ENCODE measurements at regions not wholly inside any gene's neighbourhood (a gene's known extent, or its start where the extent isn't known, plus 50 kb on each side); places are given as distances from the start of the nearest gene placed in this dataset.

DNA sequence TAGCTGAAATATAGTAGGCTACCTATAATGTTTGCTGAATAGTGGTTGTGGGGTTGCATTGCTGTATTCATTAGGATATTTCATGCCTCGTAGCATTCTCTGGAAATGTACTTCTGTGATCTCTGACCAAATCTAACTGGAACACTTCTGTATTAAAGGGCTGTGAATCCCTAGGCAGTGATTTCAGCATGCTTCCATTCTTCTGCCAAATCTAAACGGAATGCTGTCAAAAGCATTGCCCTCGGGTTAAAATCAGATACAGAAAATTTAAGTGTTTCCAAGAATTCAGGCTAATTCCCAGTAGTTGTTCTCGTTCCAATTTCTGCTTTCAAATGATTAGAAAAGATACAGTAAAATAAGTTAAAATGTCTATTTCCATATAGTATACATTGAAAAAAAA is 1847.5 kb upstream of the IGFBP7 start:
- WGBS, 2 donors, result 78 to 82% methylated on average over 4 of the region's 4 CpGs
- H3K4me3 ChIP-seq, result no peak overlapping the region
- H3K9me3 ChIP-seq, result no peaks in the 10 kb centered on the region
- no peak for DNase-seq
- H3K27ac ChIP-seq, result no peak overlapping the region
- intact Hi-C loops (cut with DNase I; ENCODE audit: low total_unique reads), result no loop called here
- TF ChIP-seq, protein P1, sequence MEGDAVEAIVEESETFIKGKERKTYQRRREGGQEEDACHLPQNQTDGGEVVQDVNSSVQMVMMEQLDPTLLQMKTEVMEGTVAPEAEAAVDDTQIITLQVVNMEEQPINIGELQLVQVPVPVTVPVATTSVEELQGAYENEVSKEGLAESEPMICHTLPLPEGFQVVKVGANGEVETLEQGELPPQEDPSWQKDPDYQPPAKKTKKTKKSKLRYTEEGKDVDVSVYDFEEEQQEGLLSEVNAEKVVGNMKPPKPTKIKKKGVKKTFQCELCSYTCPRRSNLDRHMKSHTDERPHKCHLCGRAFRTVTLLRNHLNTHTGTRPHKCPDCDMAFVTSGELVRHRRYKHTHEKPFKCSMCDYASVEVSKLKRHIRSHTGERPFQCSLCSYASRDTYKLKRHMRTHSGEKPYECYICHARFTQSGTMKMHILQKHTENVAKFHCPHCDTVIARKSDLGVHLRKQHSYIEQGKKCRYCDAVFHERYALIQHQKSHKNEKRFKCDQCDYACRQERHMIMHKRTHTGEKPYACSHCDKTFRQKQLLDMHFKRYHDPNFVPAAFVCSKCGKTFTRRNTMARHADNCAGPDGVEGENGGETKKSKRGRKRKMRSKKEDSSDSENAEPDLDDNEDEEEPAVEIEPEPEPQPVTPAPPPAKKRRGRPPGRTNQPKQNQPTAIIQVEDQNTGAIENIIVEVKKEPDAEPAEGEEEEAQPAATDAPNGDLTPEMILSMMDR (IDR thresholded peaks at IDR 0.05), result no peak
- no peak for TF ChIP-seq POLR2A (IDR thresholded peaks at IDR 0.05)
- no peaks in the 10 kb centered on the region for H3K27me3 ChIP-seq
- H3K4me1 ChIP-seq, result no peaks in the 10 kb centered on the region
- H3K36me3 ChIP-seq (ENCODE audit: low read depth, missing control alignments), result no peaks in the 10 kb centered on the region

- no peak for TF ChIP-seq POLR2A (IDR thresholded peaks at IDR 0.05)
- TF ChIP-seq, protein P1 (IDR thresholded peaks at IDR 0.05), result no peak
- Histone ChIP-seq H3K27ac (no peak overlapping the region), H3K9me3 (no peaks in the 10 kb centered on the region), H3K4me3 (no peak overlapping the region), H3K4me1 (no peaks in the 10 kb centered on the region), H3K27me3 (no peaks in the 10 kb centered on the region), H3K36me3 (ENCODE audit: low read depth, missing control alignments) (no peaks in the 10 kb centered on the region)
- WGBS, 2 donors, result 86 to 90% methylated on average over 2 of the region's 2 CpGs
- intact Hi-C loops (cut with DNase I; ENCODE audit: low total_unique reads), result no loop called here
- no peak for DNase-seq
Observed at GRCh38 chr4:58961283-58961682, 1851.1 kb upstream of the IGFBP7 start.

DNA sequence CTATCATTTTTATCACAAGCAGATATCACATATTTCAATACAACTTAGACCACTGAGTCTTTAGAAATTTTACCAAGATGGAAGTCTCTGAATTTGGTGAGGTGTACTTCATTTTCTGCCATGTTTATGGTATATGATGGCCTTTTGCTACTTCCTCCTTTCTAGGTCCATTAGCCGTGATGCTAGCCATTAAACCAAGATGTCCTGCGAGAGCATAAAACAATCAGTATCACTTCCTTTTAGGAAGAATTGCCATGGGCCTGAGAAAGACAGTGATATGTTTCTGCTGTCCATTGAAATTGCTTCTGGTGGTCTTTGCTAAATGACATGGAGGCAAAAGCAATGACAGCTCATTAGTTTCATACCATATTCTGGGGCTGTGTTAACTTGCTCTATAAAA is 1851.7 kb upstream of the IGFBP7 start:
- intact Hi-C loops (cut with DNase I; ENCODE audit: low total_unique reads), result no loop called here
- no peaks in the 10 kb centered on the region for H3K4me1 ChIP-seq
- no peaks in the 10 kb centered on the region for H3K9me3 ChIP-seq
- no peak overlapping the region for H3K4me3 ChIP-seq
- H3K27me3 ChIP-seq, result no peaks in the 10 kb centered on the region
- no peak for TF ChIP-seq POLR2A (IDR thresholded peaks at IDR 0.05)
- TF ChIP-seq, protein P1 (IDR thresholded peaks at IDR 0.05), result no peak
- H3K36me3 ChIP-seq (ENCODE audit: low read depth, missing control alignments), result no peaks in the 10 kb centered on the region
- no peak overlapping the region for H3K27ac ChIP-seq
- 64 to 90% methylated on average over 2 of the region's 2 CpGs for WGBS, 2 donors
- no peak for DNase-seq

- Histone ChIP-seq H3K27me3 (no peaks in the 10 kb centered on the region), H3K4me1 (no peaks in the 10 kb centered on the region), H3K36me3 (ENCODE audit: low read depth, missing control alignments) (no peaks in the 10 kb centered on the region), H3K27ac (no peak overlapping the region), H3K9me3 (no peaks in the 10 kb centered on the region), H3K4me3 (no peak overlapping the region)
- intact Hi-C loops (cut with DNase I; ENCODE audit: low total_unique reads), result no loop called here
- no peak for DNase-seq
- TF ChIP-seq, protein P1 (IDR thresholded peaks at IDR 0.05), result no peak
- no peak for TF ChIP-seq POLR2A (IDR thresholded peaks at IDR 0.05)
Observed at GRCh38 chr4:58962424-58962823, 1852.2 kb upstream of the IGFBP7 start.

DNA sequence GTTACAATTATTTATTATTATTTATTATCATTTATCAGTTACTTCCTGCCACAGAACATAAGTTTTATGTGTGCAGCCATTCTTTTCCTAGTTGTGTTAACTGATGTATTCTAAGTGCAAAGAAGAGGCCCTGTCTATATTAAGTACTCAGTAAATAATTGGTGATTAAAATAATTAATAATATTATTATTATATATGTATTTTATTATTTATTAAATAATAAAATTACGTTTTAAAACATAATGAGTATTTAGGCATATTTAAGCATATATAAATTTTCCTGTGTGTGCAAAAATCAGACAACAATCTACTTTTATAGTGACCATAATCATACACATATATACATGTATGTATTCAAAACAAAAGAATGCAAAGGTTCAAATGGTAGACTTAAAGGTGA is 1871.6 kb upstream of the IGFBP7 start:
- no peaks in the 10 kb centered on the region for H3K27me3 ChIP-seq
- no peaks in the 10 kb centered on the region for H3K9me3 ChIP-seq
- TF ChIP-seq, protein P1 (IDR thresholded peaks at IDR 0.05), result no peak
- no peak for TF ChIP-seq POLR2A (IDR thresholded peaks at IDR 0.05)
- intact Hi-C loops (cut with DNase I; ENCODE audit: low total_unique reads), result no loop called here
- 25 to 44% methylated on average over 1 of the region's 1 CpG for WGBS, 2 donors
- DNase-seq, result no peak
- no peak overlapping the region for H3K27ac ChIP-seq
- no peaks in the 10 kb centered on the region for H3K36me3 ChIP-seq (ENCODE audit: low read depth, missing control alignments)
- H3K4me3 ChIP-seq, result no peak overlapping the region
- no peaks in the 10 kb centered on the region for H3K4me1 ChIP-seq

Measured in testis (tissue), 2 donors.